HG02870 (cell line): ENCODE measurements at regions not wholly inside any gene's neighbourhood (a gene's known extent, or its start where the extent isn't known, plus 50 kb on each side); places are given as distances from the start of the nearest gene placed in this dataset.
"Not testable (repeated sequence)": the region's sequence is repeated elsewhere in the genome, so short reads cannot be mapped to it uniquely, and the experiment has no call there.

Experiments
- ATAC-seq: cut with Tn5 transposase; IDR thresholded peaks from one replicate; pipeline ENCODE4 v1.9.1; 2021; ENCODE audit warnings: mild to moderate bottlenecking, moderate library complexity; ENCODE audit not compliant: unreplicated experiment

- ATAC-seq: no peak
These were observed 117.1 kb downstream of the JRKL start for GRCh38 chr11:96506953-96507354.

- no peak for ATAC-seq
These were observed 119.0 kb downstream of the JRKL start for GRCh38 chr11:96508861-96509260.

GRCh38 chr11:96520939-96521338, 131.1 kb downstream of the JRKL start:
- ATAC-seq: no peak

- no peak for ATAC-seq
These were observed 133.8 kb downstream of the JRKL start for GRCh38 chr11:96523656-96524055.

- no peak for ATAC-seq
These were observed 134.7 kb downstream of the JRKL start for GRCh38 chr11:96524475-96524874.

- no peak for ATAC-seq
These were observed 140.7 kb downstream of the JRKL start for GRCh38 chr11:96530473-96530872.

GRCh38 chr11:96538104-96538503, 148.3 kb downstream of the JRKL start:
- no peak for ATAC-seq

- ATAC-seq: no peak
These were observed 148.8 kb downstream of the JRKL start for GRCh38 chr11:96538622-96539021.

GRCh38 chr11:96540875-96541274, 151.1 kb downstream of the JRKL start:
- ATAC-seq: no peak

GRCh38 chr11:96543177-96543576, 153.4 kb downstream of the JRKL start:
- ATAC-seq: no peak

- not testable (repeated sequence) for ATAC-seq
These were observed 155.4 kb downstream of the JRKL start for GRCh38 chr11:96545192-96545591.

GRCh38 chr11:96551136-96551535, 161.3 kb downstream of the JRKL start:
- ATAC-seq: no peak

GRCh38 chr11:96554236-96554820, 164.5 kb downstream of the JRKL start:
- no peak for ATAC-seq

GRCh38 chr11:96555826-96556225, 166.0 kb downstream of the JRKL start:
- not testable (repeated sequence) for ATAC-seq

GRCh38 chr11:96560727-96561126, 170.9 kb downstream of the JRKL start:
- ATAC-seq: not testable (repeated sequence)

- no peak for ATAC-seq
These were observed 177.4 kb downstream of the JRKL start for GRCh38 chr11:96567176-96567575.

- no peak for ATAC-seq
These were observed 177.9 kb downstream of the JRKL start for GRCh38 chr11:96567667-96568066.

- no peak for ATAC-seq
These were observed 186.6 kb downstream of the JRKL start for GRCh38 chr11:96576383-96576782.

GRCh38 chr11:96578379-96578778, 188.6 kb downstream of the JRKL start:
- no peak for ATAC-seq

- no peak for ATAC-seq
These were observed 189.8 kb downstream of the JRKL start for GRCh38 chr11:96579656-96580055.

- no peak for ATAC-seq
These were observed 190.7 kb downstream of the JRKL start for GRCh38 chr11:96580476-96581040.

- not testable (repeated sequence) for ATAC-seq
These were observed 196.4 kb downstream of the JRKL start for GRCh38 chr11:96585944-96586880.
